H1 (cell line): ENCODE measurements at regions not wholly inside any gene's neighbourhood (a gene's known extent, or its start where the extent isn't known, plus 50 kb on each side); places are given as distances from the start of the nearest gene placed in this dataset.

ENCODE experiments used
- CHD2 ChIP-seq: IDR thresholded peaks from 2 replicates; pipeline ENCODE4 v1.6.1; 2012; ENCODE audit warnings: low read length, improper control_type of control experiment
- CREB1 ChIP-seq: IDR thresholded peaks from 2 replicates; pipeline ENCODE4 v1.6.1; 2012; ENCODE audit warnings: inconsistent platforms
- EZH2 ChIP-seq: fragments of 200-600 bp; sonication (generic); IDR thresholded peaks from 2 replicates; pipeline ENCODE4 v1.7.1; 2012; ENCODE audit warnings: low read depth, mild to moderate bottlenecking, moderate library complexity, low read length, inconsistent platforms; ENCODE audit not compliant: severe bottlenecking
- GABPA ChIP-seq: IDR thresholded peaks from 2 replicates; pipeline ENCODE4 v1.6.1; 2011; ENCODE audit warnings: mild to moderate bottlenecking, low read length, moderate library complexity, borderline replicate concordance; ENCODE audit not compliant: insufficient read depth
- JUND ChIP-seq: IDR thresholded peaks from 2 replicates; pipeline ENCODE4 v1.6.1; 2011; ENCODE audit warnings: mild to moderate bottlenecking, improper control_type of control experiment, low read length
- POLR2A ChIP-seq, 2 experiments: IDR thresholded peaks; 1 replicate in 1 of 2; 2 replicates in 1 of 2; pipeline ENCODE4 v1.6.1; 2011; ENCODE audit warnings: low read depth in 2 of 2, low read length in 2 of 2, mild to moderate bottlenecking in 2 of 2; ENCODE audit errors: control extremely low read depth in 1 of 2
- POLR2AphosphoS5 ChIP-seq: IDR thresholded peaks from 2 replicates; pipeline ENCODE4 v1.6.1; 2011; ENCODE audit warnings: low read depth, low read length
- RAD21 ChIP-seq, 2 experiments: IDR thresholded peaks in 1 of 2; conservative IDR thresholded peaks in 1 of 2; 2 replicates each; pipeline ENCODE4 v1.6.1; 2011; ENCODE audit warnings: low read depth in 2 of 2, low read length in 2 of 2, improper control_type of control experiment in 1 of 2, inconsistent platforms in 1 of 2, mild to moderate bottlenecking in 1 of 2, moderate library complexity in 1 of 2
- SRF ChIP-seq: IDR thresholded peaks from 2 replicates; pipeline ENCODE4 v1.6.1; 2011; ENCODE audit warnings: mild to moderate bottlenecking, low read depth, low read length, moderate library complexity
- TAF1 ChIP-seq: IDR thresholded peaks from 2 replicates; pipeline ENCODE4 v1.6.1; 2011; ENCODE audit warnings: mild to moderate bottlenecking, low read depth, low read length
- TBP ChIP-seq: IDR thresholded peaks from 2 replicates; pipeline ENCODE4 v1.6.1; 2011; ENCODE audit warnings: low read depth, low read length, improper control_type of control experiment
- TF ChIP-seq, protein P1 (sequence below), 3 experiments: IDR thresholded peaks; 1 replicate in 2 of 3; 2 replicates in 1 of 3; pipeline versions ENCODE4 v1.5.1 to v1.6.1; 2011; ENCODE audit warnings: low read length in 3 of 3, mild to moderate bottlenecking in 3 of 3, inconsistent platforms in 2 of 3, low read depth in 1 of 3, moderate library complexity in 1 of 3; ENCODE audit not compliant: insufficient read depth in 1 of 3; ENCODE audit errors: control extremely low read depth in 1 of 3
- TF ChIP-seq, protein P2 (sequence below): IDR thresholded peaks from 2 replicates; pipeline ENCODE4 v1.6.1; 2011; ENCODE audit warnings: low read length, improper control_type of control experiment
- TF ChIP-seq, protein P3 (sequence below): fragments of 300-600 bp; sonication (generic); IDR thresholded peaks from 2 replicates; pipeline ENCODE4 v1.7.1; 2012; ENCODE audit warnings: low read length, moderate library complexity, mild to moderate bottlenecking, inconsistent platforms; ENCODE audit not compliant: insufficient replicate concordance

DNA sequence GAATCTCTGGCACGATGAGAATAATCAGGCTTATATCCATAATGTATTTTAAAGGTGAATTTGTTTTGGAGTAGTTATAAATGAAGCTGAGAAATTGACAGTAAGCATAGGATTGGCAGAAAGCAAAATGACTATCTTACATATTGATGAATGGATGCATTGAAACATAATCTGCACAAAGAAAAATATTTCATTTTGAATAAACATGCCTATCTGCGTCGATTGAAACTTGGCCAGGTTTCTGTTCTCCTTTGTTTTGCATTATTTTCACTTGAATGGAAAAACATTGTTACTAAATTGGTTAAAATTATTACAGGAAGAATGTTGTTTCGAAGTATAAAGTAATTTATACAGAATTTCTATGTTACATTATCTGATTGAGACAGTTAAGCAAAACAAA is 128.2 kb downstream of the USP22 start:
- TF ChIP-seq, protein P1, sequence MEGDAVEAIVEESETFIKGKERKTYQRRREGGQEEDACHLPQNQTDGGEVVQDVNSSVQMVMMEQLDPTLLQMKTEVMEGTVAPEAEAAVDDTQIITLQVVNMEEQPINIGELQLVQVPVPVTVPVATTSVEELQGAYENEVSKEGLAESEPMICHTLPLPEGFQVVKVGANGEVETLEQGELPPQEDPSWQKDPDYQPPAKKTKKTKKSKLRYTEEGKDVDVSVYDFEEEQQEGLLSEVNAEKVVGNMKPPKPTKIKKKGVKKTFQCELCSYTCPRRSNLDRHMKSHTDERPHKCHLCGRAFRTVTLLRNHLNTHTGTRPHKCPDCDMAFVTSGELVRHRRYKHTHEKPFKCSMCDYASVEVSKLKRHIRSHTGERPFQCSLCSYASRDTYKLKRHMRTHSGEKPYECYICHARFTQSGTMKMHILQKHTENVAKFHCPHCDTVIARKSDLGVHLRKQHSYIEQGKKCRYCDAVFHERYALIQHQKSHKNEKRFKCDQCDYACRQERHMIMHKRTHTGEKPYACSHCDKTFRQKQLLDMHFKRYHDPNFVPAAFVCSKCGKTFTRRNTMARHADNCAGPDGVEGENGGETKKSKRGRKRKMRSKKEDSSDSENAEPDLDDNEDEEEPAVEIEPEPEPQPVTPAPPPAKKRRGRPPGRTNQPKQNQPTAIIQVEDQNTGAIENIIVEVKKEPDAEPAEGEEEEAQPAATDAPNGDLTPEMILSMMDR (IDR thresholded peaks at IDR 0.05; ENCODE audit: control extremely low read depth in 1 of 3, insufficient read depth in 1 of 3, low read depth in 1 of 3, low read length in 3 of 3), result no peak
- TF ChIP-seq, protein P2, sequence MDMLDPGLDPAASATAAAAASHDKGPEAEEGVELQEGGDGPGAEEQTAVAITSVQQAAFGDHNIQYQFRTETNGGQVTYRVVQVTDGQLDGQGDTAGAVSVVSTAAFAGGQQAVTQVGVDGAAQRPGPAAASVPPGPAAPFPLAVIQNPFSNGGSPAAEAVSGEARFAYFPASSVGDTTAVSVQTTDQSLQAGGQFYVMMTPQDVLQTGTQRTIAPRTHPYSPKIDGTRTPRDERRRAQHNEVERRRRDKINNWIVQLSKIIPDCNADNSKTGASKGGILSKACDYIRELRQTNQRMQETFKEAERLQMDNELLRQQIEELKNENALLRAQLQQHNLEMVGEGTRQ, result no peak
- TF ChIP-seq JUND (no peak), SRF (no peak), EZH2 (no peak), CHD2 (no peak), POLR2A (IDR thresholded peaks at IDR 0.05; ENCODE audit: control extremely low read depth in 1 of 2, low read depth in 2 of 2, low read length in 2 of 2) (no peak), POLR2AphosphoS5 (no peak), RAD21 (IDR thresholded peaks at IDR 0.05 in 1 of 2, conservative IDR thresholded peaks at IDR 0.05 in 1 of 2; ENCODE audit: low read depth in 2 of 2, low read length in 2 of 2) (no peak), CREB1 (no peak), TBP (no peak), GABPA (no peak), TAF1 (no peak)
- TF ChIP-seq, protein P3, sequence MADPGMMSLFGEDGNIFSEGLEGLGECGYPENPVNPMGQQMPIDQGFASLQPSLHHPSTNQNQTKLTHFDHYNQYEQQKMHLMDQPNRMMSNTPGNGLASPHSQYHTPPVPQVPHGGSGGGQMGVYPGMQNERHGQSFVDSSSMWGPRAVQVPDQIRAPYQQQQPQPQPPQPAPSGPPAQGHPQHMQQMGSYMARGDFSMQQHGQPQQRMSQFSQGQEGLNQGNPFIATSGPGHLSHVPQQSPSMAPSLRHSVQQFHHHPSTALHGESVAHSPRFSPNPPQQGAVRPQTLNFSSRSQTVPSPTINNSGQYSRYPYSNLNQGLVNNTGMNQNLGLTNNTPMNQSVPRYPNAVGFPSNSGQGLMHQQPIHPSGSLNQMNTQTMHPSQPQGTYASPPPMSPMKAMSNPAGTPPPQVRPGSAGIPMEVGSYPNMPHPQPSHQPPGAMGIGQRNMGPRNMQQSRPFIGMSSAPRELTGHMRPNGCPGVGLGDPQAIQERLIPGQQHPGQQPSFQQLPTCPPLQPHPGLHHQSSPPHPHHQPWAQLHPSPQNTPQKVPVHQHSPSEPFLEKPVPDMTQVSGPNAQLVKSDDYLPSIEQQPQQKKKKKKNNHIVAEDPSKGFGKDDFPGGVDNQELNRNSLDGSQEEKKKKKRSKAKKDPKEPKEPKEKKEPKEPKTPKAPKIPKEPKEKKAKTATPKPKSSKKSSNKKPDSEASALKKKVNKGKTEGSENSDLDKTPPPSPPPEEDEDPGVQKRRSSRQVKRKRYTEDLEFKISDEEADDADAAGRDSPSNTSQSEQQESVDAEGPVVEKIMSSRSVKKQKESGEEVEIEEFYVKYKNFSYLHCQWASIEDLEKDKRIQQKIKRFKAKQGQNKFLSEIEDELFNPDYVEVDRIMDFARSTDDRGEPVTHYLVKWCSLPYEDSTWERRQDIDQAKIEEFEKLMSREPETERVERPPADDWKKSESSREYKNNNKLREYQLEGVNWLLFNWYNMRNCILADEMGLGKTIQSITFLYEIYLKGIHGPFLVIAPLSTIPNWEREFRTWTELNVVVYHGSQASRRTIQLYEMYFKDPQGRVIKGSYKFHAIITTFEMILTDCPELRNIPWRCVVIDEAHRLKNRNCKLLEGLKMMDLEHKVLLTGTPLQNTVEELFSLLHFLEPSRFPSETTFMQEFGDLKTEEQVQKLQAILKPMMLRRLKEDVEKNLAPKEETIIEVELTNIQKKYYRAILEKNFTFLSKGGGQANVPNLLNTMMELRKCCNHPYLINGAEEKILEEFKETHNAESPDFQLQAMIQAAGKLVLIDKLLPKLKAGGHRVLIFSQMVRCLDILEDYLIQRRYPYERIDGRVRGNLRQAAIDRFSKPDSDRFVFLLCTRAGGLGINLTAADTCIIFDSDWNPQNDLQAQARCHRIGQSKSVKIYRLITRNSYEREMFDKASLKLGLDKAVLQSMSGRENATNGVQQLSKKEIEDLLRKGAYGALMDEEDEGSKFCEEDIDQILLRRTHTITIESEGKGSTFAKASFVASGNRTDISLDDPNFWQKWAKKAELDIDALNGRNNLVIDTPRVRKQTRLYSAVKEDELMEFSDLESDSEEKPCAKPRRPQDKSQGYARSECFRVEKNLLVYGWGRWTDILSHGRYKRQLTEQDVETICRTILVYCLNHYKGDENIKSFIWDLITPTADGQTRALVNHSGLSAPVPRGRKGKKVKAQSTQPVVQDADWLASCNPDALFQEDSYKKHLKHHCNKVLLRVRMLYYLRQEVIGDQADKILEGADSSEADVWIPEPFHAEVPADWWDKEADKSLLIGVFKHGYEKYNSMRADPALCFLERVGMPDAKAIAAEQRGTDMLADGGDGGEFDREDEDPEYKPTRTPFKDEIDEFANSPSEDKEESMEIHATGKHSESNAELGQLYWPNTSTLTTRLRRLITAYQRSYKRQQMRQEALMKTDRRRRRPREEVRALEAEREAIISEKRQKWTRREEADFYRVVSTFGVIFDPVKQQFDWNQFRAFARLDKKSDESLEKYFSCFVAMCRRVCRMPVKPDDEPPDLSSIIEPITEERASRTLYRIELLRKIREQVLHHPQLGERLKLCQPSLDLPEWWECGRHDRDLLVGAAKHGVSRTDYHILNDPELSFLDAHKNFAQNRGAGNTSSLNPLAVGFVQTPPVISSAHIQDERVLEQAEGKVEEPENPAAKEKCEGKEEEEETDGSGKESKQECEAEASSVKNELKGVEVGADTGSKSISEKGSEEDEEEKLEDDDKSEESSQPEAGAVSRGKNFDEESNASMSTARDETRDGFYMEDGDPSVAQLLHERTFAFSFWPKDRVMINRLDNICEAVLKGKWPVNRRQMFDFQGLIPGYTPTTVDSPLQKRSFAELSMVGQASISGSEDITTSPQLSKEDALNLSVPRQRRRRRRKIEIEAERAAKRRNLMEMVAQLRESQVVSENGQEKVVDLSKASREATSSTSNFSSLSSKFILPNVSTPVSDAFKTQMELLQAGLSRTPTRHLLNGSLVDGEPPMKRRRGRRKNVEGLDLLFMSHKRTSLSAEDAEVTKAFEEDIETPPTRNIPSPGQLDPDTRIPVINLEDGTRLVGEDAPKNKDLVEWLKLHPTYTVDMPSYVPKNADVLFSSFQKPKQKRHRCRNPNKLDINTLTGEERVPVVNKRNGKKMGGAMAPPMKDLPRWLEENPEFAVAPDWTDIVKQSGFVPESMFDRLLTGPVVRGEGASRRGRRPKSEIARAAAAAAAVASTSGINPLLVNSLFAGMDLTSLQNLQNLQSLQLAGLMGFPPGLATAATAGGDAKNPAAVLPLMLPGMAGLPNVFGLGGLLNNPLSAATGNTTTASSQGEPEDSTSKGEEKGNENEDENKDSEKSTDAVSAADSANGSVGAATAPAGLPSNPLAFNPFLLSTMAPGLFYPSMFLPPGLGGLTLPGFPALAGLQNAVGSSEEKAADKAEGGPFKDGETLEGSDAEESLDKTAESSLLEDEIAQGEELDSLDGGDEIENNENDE, result no peak
